SU-DHL-6 (cell line): ENCODE measurements at regions not wholly inside any gene's neighbourhood (a gene's known extent, or its start where the extent isn't known, plus 50 kb on each side); places are given as distances from the start of the nearest gene placed in this dataset.

Experiments used
- H2AFZ ChIP-seq: fragments of 200-600 bp; sonication (generic); 2 replicates; pipeline ENCODE4 v1.6.1; 2014; ENCODE audit warnings: low read depth, mild to moderate bottlenecking, moderate library complexity, mixed read lengths, antibody characterized with exemption, low read length; ENCODE audit not compliant: severe bottlenecking
- H3F3A ChIP-seq: fragments of 200-600 bp; shearing (Covaris generic); 2 replicates; pipeline ENCODE4 v1.6.0; 2016; ENCODE audit warnings: antibody characterized with exemption, mild to moderate bottlenecking; ENCODE audit not compliant: insufficient read depth
- H3K27ac ChIP-seq: fragments of 200-600 bp; sonication (generic); 2 replicates; pipeline ENCODE4 v1.5.1; 2016; ENCODE audit warnings: low read depth, mild to moderate bottlenecking, low read length, moderate library complexity, mixed read lengths
- H3K27me3 ChIP-seq: fragments of 200-600 bp; sonication (generic), shearing (Covaris generic); 2 replicates; pipeline ENCODE4 v1.6.0; 2014; ENCODE audit warnings: mild to moderate bottlenecking, low read length
- H3K36me3 ChIP-seq: fragments of 200-600 bp; sonication (generic); 2 replicates; pipeline ENCODE4 v1.6.1; 2014; ENCODE audit warnings: mild to moderate bottlenecking, low read length, mixed read lengths
- H3K4me2 ChIP-seq: fragments of 300-600, 200-600 bp; shearing (Covaris generic), sonication (generic); 2 replicates; pipeline ENCODE4 v1.6.0; 2014; ENCODE audit warnings: low read length, low read depth, mild to moderate bottlenecking; ENCODE audit not compliant: poor library complexity, severe bottlenecking
- H3K4me3 ChIP-seq: fragments of 200-600 bp; sonication (generic); 2 replicates; pipeline ENCODE4 v1.5.1; 2014; ENCODE audit warnings: antibody characterized with exemption, low read length, mild to moderate bottlenecking, mixed read lengths; ENCODE audit not compliant: insufficient read depth, poor library complexity, severe bottlenecking
- H3K79me2 ChIP-seq: fragments of 200-600 bp; sonication (generic); 2 replicates; pipeline ENCODE4 v1.6.1; 2014; ENCODE audit warnings: mild to moderate bottlenecking, low read length, moderate library complexity; ENCODE audit not compliant: insufficient read depth
- H3K9ac ChIP-seq: fragments of 200-600 bp; sonication (generic); 2 replicates; pipeline ENCODE4 v1.7.0; 2014; ENCODE audit warnings: mild to moderate bottlenecking, low read length
- H3K9me2 ChIP-seq: fragments of 200-600 bp; sonication (generic); replicated peaks from 2 replicates; pipeline ENCODE4 v1.6.1; 2014; ENCODE audit warnings: low read length; ENCODE audit not compliant: insufficient read depth
- H3K9me3 ChIP-seq: fragments of 200-600 bp; sonication (generic); 2 replicates; pipeline ENCODE4 v1.6.1; 2014; ENCODE audit warnings: low read length, mixed read lengths; ENCODE audit not compliant: insufficient read depth
- H4K20me1 ChIP-seq: fragments of 200-600 bp; sonication (generic); 2 replicates; pipeline ENCODE4 v1.6.1; 2014; ENCODE audit warnings: low read depth, mild to moderate bottlenecking, antibody characterized with exemption, low read length, moderate library complexity, mixed read lengths
- EZH2phosphoT487 ChIP-seq: fragments of 200-600 bp; sonication (generic), shearing (Covaris generic); conservative IDR thresholded peaks from 2 replicates; pipeline ENCODE4 v1.6.1; 2018; ENCODE audit warnings: mild to moderate bottlenecking, antibody characterized with exemption, low read length, moderate library complexity, mixed read lengths
- TF ChIP-seq, protein P1 (sequence below): fragments of 200-600 bp; sonication (generic); IDR thresholded peaks from one replicate; pipeline ENCODE4 v1.5.1; 2017; ENCODE audit warnings: antibody characterized with exemption, mild to moderate bottlenecking, low read length, moderate library complexity; ENCODE audit not compliant: insufficient read depth, poor library complexity, severe bottlenecking

DNA sequence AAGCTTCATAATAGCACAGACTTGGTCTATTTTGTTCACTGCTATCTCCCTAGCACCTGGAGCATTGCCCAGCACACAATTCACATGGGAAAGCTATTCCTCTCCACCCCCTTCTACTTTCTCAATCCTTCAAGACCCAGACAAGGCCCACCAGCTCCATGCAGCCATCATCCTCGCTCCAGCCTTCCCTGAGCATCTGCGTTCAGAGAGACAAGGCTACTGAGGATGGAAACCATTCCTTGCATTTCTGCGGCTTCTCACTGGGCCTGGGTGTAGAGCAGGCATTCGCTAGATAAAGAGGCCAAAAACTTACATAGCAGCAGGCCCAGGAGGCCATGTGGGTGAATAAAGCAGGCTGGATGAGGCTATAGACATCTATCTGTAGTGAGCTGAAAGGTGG lies 530.8 kb downstream of the BUD13 start:
- Histone ChIP-seq H3K79me2 (no peaks in the 10 kb centered on the region), H3K9me2 (no peaks in the 10 kb centered on the region), H3F3A (no peaks in the 10 kb centered on the region), H3K36me3 (no peaks in the 10 kb centered on the region), H3K9me3 (no peaks in the 10 kb centered on the region), H2AFZ (no peak overlapping the region), H3K9ac (no peak overlapping the region), H4K20me1 (no peaks in the 10 kb centered on the region), H3K27ac (no peak overlapping the region), H3K4me3 (no peak overlapping the region), H3K27me3 (no peaks in the 10 kb centered on the region), H3K4me2 (no peak overlapping the region)
- no peak for TF ChIP-seq EZH2phosphoT487
- TF ChIP-seq, protein P1, sequence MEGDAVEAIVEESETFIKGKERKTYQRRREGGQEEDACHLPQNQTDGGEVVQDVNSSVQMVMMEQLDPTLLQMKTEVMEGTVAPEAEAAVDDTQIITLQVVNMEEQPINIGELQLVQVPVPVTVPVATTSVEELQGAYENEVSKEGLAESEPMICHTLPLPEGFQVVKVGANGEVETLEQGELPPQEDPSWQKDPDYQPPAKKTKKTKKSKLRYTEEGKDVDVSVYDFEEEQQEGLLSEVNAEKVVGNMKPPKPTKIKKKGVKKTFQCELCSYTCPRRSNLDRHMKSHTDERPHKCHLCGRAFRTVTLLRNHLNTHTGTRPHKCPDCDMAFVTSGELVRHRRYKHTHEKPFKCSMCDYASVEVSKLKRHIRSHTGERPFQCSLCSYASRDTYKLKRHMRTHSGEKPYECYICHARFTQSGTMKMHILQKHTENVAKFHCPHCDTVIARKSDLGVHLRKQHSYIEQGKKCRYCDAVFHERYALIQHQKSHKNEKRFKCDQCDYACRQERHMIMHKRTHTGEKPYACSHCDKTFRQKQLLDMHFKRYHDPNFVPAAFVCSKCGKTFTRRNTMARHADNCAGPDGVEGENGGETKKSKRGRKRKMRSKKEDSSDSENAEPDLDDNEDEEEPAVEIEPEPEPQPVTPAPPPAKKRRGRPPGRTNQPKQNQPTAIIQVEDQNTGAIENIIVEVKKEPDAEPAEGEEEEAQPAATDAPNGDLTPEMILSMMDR = no peak

DNA sequence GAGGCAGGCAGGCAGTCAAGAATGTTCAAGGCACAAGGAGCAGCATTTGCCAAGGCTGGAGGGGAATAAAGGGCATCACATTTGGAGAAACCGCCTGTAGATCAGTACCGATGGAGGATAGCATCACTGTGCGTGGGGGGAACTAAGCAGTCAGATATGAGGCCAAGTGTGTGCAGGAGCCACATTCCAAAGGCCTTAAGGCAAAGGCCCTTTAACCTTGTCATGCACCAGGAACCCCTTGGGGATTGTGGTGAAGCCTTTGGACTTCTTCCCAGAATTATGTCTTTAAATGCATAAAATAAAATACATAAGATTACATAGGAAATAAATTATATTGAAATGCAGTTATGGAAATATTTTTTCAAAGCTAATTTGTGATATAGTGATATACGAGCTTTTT lies 532.1 kb downstream of the BUD13 start:
- no peak overlapping the region for H3K27ac ChIP-seq
- H3K9me3 ChIP-seq = no peaks in the 10 kb centered on the region
- H3K36me3 ChIP-seq = no peaks in the 10 kb centered on the region
- TF ChIP-seq, protein P1 = no peak
- TF ChIP-seq EZH2phosphoT487 = no peak
- H3K9me2 ChIP-seq = no peaks in the 10 kb centered on the region
- no peak overlapping the region for H3K4me2 ChIP-seq
- no peak overlapping the region for H2AFZ ChIP-seq
- H3K4me3 ChIP-seq = no peak overlapping the region
- H3K27me3 ChIP-seq = no peaks in the 10 kb centered on the region
- H3K79me2 ChIP-seq = no peaks in the 10 kb centered on the region
- H3F3A ChIP-seq = no peaks in the 10 kb centered on the region
- no peaks in the 10 kb centered on the region for H4K20me1 ChIP-seq
- H3K9ac ChIP-seq = no peak overlapping the region

DNA sequence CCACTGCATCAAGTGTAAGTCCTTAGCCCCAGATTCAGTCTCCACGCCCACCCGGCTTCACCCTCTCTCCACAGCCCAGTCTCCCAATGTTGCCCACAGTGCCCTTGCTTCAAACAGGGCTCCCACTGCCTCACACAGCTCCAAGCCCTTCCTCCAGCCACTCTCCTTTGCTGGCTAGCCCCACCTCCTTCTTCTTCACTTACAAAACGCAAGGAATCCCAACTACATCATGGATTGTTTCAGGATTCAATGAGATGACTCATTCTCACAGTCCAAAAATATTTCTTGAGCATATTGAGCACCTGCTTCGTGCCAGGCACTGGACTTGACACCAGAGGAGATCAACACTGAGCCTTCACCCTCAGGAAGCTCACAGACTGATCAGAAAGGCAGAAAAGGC lies 533.5 kb downstream of the BUD13 start:
- Histone ChIP-seq H3K9ac (no peak overlapping the region), H3K27ac (no peak overlapping the region), H3F3A (no peaks in the 10 kb centered on the region), H3K4me2 (no peak overlapping the region), H4K20me1 (no peaks in the 10 kb centered on the region), H3K9me3 (no peaks in the 10 kb centered on the region), H3K79me2 (no peaks in the 10 kb centered on the region), H3K36me3 (no peaks in the 10 kb centered on the region), H2AFZ (no peak overlapping the region), H3K27me3 (no peaks in the 10 kb centered on the region), H3K4me3 (no peak overlapping the region), H3K9me2 (no peaks in the 10 kb centered on the region)
- TF ChIP-seq, protein P1 = no peak
